ENCODE measurements at regions not wholly inside any gene's neighbourhood (a gene's known extent, or its start where the extent isn't known, plus 50 kb on each side); places are given as distances from the start of the nearest gene placed in this dataset.

DNA sequence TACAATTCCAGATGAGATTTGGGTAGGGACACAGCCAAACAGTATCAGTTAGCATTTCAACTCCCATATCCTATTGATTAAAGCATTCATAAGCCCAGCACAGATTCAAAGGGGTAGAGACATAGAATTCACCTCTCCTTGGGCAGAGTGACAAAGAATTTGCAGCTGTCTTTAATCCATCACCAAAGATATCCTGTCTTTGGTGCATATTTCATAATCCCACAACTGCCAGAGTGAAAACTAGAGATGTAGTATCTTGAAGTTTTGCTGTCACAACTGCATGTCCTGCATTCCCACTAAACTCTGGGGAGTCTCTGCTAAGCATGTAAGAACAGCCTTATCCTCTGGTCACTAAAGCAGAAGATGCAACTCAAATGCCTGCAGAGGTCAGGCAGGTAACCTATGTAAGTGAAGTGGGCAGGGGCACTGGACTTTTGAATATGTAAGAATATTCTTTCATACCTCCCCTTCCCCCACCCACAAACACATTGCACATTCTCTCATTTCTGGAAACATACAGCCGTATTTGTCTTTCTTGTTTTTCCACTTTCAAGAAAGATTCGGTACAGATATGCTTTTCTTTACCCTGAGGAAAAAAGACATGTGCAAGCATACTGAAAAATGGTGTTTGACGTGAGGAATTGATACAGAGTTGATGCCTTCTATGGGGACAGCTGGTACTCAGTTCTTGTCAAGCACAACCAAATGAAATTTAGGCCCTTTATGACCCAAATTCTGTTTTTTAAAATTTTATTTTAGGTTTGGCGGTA is 283.1 kb downstream of the SP3 start:
- POLR2A ChIA-PET = no interaction called here
- CTCF ChIA-PET = no interaction called here
- no peak for DNase-seq (ENCODE audit: low read depth)
- TF ChIP-seq, protein P1, sequence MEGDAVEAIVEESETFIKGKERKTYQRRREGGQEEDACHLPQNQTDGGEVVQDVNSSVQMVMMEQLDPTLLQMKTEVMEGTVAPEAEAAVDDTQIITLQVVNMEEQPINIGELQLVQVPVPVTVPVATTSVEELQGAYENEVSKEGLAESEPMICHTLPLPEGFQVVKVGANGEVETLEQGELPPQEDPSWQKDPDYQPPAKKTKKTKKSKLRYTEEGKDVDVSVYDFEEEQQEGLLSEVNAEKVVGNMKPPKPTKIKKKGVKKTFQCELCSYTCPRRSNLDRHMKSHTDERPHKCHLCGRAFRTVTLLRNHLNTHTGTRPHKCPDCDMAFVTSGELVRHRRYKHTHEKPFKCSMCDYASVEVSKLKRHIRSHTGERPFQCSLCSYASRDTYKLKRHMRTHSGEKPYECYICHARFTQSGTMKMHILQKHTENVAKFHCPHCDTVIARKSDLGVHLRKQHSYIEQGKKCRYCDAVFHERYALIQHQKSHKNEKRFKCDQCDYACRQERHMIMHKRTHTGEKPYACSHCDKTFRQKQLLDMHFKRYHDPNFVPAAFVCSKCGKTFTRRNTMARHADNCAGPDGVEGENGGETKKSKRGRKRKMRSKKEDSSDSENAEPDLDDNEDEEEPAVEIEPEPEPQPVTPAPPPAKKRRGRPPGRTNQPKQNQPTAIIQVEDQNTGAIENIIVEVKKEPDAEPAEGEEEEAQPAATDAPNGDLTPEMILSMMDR (IDR thresholded peaks at IDR 0.05; ENCODE audit: insufficient read depth, low read depth, low read length) = no peak
- Histone ChIP-seq H3K36me3 (ENCODE audit: control insufficient read depth, insufficient read depth, low read length) (no peaks in the 10 kb centered on the region), H3K4me3 (ENCODE audit: low read depth, low read length) (no peak overlapping the region), H3K27me3 (ENCODE audit: control insufficient read depth, insufficient read depth, low read length) (no peaks in the 10 kb centered on the region; the same call in 1 of the 2 replicates)

DNA sequence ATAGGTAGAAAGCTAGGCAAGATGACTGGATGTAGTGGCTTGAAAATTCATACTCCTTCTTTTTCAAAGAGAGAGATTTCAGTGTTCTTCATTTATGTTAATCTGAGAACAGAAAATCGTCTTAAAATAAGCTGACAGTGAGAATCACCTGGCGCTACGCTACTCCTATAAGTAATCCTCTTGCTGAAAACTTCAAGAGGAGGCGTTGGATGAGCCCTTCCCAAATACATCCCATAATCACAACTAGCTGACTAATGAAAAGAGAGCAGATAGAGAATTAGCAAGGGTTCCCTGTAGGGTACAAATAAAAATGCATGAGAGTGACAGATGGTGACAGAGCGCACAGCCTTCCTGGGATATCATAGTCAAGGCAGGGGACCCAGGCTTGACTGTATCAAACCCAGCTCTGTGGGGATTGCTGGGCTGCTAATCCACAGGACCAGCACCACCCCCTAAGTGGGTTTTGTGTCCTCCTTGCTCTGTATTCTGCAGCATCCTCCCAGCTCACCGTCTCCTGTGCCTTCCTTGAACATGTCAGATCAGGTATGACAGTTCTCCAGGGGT is 280.2 kb downstream of the SP3 start:
- ChIA-PET CTCF (no interaction called here), POLR2A (interaction anchor here (0.6 kb wide), 1 partner anchor 788 kb away, joined by 27 read pairs; no protein-coding TSS in a partner anchor)
- no peak for DNase-seq (ENCODE audit: low read depth)
- Histone ChIP-seq H3K27me3 (ENCODE audit: control insufficient read depth, insufficient read depth, low read length) (no peaks in the 10 kb centered on the region; the same call in 1 of the 2 replicates), H3K4me3 (ENCODE audit: low read depth, low read length) (no peak overlapping the region), H3K36me3 (ENCODE audit: control insufficient read depth, insufficient read depth, low read length) (no peaks in the 10 kb centered on the region)
- TF ChIP-seq, protein P1 (IDR thresholded peaks at IDR 0.05; ENCODE audit: insufficient read depth, low read depth, low read length) = no peak

DNA sequence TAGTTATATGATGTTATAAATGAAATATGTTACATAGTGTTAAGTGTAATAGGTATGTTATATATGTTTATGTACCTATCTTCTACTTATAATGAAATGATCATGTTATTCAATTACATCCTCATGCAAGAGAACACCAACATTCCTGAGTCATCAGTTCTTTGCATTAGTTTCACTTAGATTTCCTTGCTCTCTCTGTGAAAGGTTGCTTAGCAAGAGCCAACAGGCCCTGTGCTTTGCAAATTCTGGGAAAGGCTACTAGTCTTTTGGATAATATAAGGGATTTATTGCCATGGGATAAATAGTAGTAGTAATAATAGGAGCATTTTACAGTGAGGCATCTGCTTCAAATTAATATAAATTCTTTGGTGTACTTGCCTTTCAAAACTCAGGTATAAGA is 274.8 kb downstream of the SP3 start:
- no peak overlapping the region for H3K4me3 ChIP-seq (ENCODE audit: low read depth, low read length)
- H3K27me3 ChIP-seq (ENCODE audit: control insufficient read depth, insufficient read depth, low read length) = peaks cover 1% of the 10 kb centered on the region; the same call in 1 of the 2 replicates
- no peak for DNase-seq (ENCODE audit: low read depth)
- POLR2A ChIA-PET = no interaction called here
- H3K36me3 ChIP-seq (ENCODE audit: control insufficient read depth, insufficient read depth, low read length) = no peaks in the 10 kb centered on the region
- CTCF ChIA-PET = no interaction called here
- TF ChIP-seq, protein P1 (IDR thresholded peaks at IDR 0.05; ENCODE audit: insufficient read depth, low read depth, low read length) = no peak

DNA sequence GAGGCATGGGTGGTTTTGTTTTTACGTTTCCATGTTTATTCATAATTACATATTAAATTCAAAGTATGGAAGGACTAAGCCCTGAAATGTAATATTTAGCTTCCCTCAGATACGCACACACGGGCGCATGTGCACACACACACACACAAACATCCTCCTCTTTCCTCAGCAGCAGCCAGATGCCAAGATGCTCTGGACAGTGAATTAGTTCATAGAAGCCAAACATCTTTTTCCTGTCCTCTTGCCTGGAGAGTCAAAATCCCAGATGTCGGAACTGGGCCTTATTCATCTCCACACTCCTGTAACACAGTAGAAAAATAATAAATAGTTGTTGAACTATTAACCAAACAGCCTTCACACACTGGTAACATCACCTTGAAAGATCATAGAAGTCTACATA is 273.1 kb downstream of the SP3 start:
- peaks cover 1% of the 10 kb centered on the region for H3K27me3 ChIP-seq (ENCODE audit: control insufficient read depth, insufficient read depth, low read length)
- no peaks in the 10 kb centered on the region for H3K36me3 ChIP-seq (ENCODE audit: control insufficient read depth, insufficient read depth, low read length)
- H3K4me3 ChIP-seq (ENCODE audit: low read depth, low read length) = no peak overlapping the region
- no peak for DNase-seq (ENCODE audit: low read depth)
- POLR2A ChIA-PET = no interaction called here
- CTCF ChIA-PET = no interaction called here
- TF ChIP-seq, protein P1 (IDR thresholded peaks at IDR 0.05; ENCODE audit: insufficient read depth, low read depth, low read length) = no peak

DNA sequence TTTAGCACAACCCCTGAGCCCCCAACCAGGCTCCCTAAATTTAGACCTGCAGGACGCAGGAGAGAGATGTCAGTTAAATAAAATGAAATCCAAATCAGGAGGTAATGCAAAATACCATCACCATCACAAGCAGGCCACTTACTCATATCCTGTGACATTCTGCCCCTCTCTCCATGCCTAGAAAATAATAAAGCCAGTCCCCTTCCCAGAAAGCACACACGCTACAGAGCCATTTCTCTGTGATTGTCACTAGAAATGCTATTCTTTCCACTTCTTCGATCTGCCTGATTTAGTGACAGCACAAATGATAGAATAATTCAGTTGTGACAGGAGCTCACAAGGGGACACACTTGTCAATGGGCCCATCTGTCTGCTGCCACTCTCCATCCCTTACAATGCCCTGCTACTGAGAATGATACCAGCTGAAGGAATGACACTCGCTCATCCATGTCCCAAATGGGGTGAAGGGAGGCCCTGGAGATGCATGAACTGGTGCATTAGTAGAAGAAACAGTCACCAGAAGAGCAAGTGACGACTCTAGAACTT is 272.1 kb downstream of the SP3 start:
- TF ChIP-seq, protein P1 (IDR thresholded peaks at IDR 0.05; ENCODE audit: insufficient read depth, low read depth, low read length) = no peak
- no peak overlapping the region for H3K4me3 ChIP-seq (ENCODE audit: low read depth, low read length)
- H3K27me3 ChIP-seq (ENCODE audit: control insufficient read depth, insufficient read depth, low read length) = peaks cover 1% of the 10 kb centered on the region
- POLR2A ChIA-PET = no interaction called here
- no peak for DNase-seq (ENCODE audit: low read depth)
- no peaks in the 10 kb centered on the region for H3K36me3 ChIP-seq (ENCODE audit: control insufficient read depth, insufficient read depth, low read length)
- CTCF ChIA-PET = no interaction called here
